Ishikawa (cell line): ENCODE measurements at regions not wholly inside any gene's neighbourhood (a gene's known extent, or its start where the extent isn't known, plus 50 kb on each side); places are given as distances from the start of the nearest gene placed in this dataset.

Source experiments
- CEBPB ChIP-seq: IDR thresholded peaks from 2 replicates; pipeline ENCODE4 v1.6.1; 2012
- CREB1 ChIP-seq: IDR thresholded peaks from 2 replicates; pipeline ENCODE4 v1.6.1; 2012; ENCODE audit warnings: low read depth
- EGR1 ChIP-seq: IDR thresholded peaks from 2 replicates; pipeline ENCODE4 v1.6.1; 2012
- EP300 ChIP-seq: IDR thresholded peaks from 2 replicates; pipeline ENCODE4 v1.6.1; 2012; ENCODE audit warnings: borderline replicate concordance
- FOXM1 ChIP-seq: IDR thresholded peaks from 2 replicates; pipeline ENCODE4 v1.6.1; 2012; ENCODE audit warnings: low read depth, borderline replicate concordance
- MAX ChIP-seq: IDR thresholded peaks from 2 replicates; pipeline ENCODE4 v1.6.1; 2012
- NFIC ChIP-seq: IDR thresholded peaks from 2 replicates; pipeline ENCODE4 v1.6.1; 2012
- RAD21 ChIP-seq: IDR thresholded peaks from 2 replicates; pipeline ENCODE4 v1.6.1; 2012; ENCODE audit warnings: low read depth
- REST ChIP-seq: IDR thresholded peaks from 2 replicates; pipeline ENCODE4 v1.6.1; 2012; ENCODE audit warnings: low read depth, mild to moderate bottlenecking
- TAF1 ChIP-seq: IDR thresholded peaks from 2 replicates; pipeline ENCODE4 v1.6.1; 2012; ENCODE audit warnings: low read depth, mild to moderate bottlenecking
- TCF12 ChIP-seq: IDR thresholded peaks from 2 replicates; pipeline ENCODE4 v1.6.1; 2012; ENCODE audit warnings: low read depth
- YY1 ChIP-seq: IDR thresholded peaks from 2 replicates; pipeline ENCODE4 v1.6.1; 2012; ENCODE audit warnings: low read depth
- ZBTB7A ChIP-seq: IDR thresholded peaks from 2 replicates; pipeline ENCODE4 v1.6.1; 2012; ENCODE audit warnings: low read depth
- TF ChIP-seq, protein P1 (sequence below): IDR thresholded peaks from 2 replicates; pipeline ENCODE4 v1.6.1; 2012

- TF ChIP-seq REST (peak; percentile 22; the same call in 1 of the 2 replicates), EP300 (no peak)
Measured at GRCh38 chr2:220309215-220309614, 681.8 kb downstream of the SLC4A3 start.

DNA sequence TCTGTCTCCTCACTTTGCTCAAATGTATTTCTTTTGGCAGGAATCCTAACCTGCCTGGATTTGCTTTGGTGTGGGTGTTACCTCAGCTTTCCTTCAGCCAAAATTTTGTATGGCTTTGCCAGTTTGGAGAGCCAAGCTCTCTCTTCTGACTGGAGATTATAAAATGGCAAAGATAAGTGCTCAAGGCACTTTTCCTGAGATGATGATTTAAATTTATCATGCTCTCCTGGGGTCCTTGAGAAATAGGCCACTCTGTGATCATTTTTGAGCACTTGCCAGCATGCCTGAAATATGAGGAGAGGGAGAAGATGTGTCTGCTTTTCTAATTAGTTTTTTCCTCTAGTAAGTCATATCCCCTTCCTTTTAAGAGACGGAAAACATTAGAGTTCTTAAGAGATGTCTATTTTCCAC, 683.0 kb downstream of the SLC4A3 start:
- TF ChIP-seq, protein P1, sequence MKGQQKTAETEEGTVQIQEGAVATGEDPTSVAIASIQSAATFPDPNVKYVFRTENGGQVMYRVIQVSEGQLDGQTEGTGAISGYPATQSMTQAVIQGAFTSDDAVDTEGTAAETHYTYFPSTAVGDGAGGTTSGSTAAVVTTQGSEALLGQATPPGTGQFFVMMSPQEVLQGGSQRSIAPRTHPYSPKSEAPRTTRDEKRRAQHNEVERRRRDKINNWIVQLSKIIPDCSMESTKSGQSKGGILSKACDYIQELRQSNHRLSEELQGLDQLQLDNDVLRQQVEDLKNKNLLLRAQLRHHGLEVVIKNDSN: no peak
- TF ChIP-seq ZBTB7A (no peak), RAD21 (no peak), REST (no peak), FOXM1 (no peak), EP300 (no peak), YY1 (no peak), TCF12 (no peak)

- TF ChIP-seq TCF12: no peak
- TF ChIP-seq, protein P1: no peak
- no peak for TF ChIP-seq RAD21
- TF ChIP-seq EGR1: no peak
- no peak for TF ChIP-seq REST
- no peak for TF ChIP-seq NFIC
- no peak for TF ChIP-seq EP300
- no peak for TF ChIP-seq ZBTB7A
- no peak for TF ChIP-seq FOXM1
- no peak for TF ChIP-seq TAF1
Measured at GRCh38 chr2:220315098-220315823, 687.8 kb downstream of the SLC4A3 start.

DNA sequence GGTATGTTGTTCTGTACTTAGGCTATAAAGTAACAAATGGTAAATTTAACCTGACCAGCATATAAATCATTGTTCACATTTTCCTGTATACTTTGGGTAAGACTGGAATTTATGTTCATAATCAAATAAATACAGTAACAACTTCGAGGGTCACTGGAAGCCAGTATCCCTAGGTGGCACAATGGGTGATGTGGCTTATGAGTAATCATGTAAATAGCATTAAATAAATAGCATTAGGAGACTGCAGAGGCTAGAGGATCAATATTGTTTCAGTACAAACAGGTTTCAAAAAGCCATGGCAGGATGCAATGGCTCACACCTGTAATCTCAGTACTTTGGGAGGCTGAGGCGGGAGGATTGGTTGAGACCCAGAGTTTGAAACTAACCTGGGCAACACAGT, 690.6 kb downstream of the SLC4A3 start:
- TF ChIP-seq NFIC (no peak), FOXM1 (no peak), MAX (no peak), YY1 (no peak), TAF1 (no peak), EP300 (no peak), CEBPB (no peak), CREB1 (no peak), REST (no peak)
